Stimulated activated naive CD8-positive, alpha-beta T cell treated with anti-CD3 and anti-CD28 coated beads, Interleukin-15, amount 100 ng/mL, for 72 hours (primary cell): ENCODE measurements at regions not wholly inside any gene's neighbourhood (a gene's known extent, or its start where the extent isn't known, plus 50 kb on each side); places are given as distances from the start of the nearest gene placed in this dataset.
A peak's percentile ranks its signal among the peaks of the same experiment; 100 is the strongest.

ENCODE experiments used
- ATAC-seq: fragments of 150-1000 bp; cut with Tn5 transposase; 2 replicates; pipeline ENCODE4 v1.10.0; 2021; ENCODE audit warnings: mild to moderate bottlenecking, moderate library complexity
- DNase-seq, 2 donors: peaks; one replicate each; pipeline ENCODE4 v3.0.0; 2021 to 2022
- H3K27ac Mint-ChIP-seq, 2 donors: one replicate each; pipeline ENCODE4 v1.8.0; 2022; ENCODE audit warnings: mild to moderate bottlenecking in 2 of 2, mixed read lengths in 2 of 2, moderate library complexity in 2 of 2
- H3K27me3 Mint-ChIP-seq: one replicate; pipeline ENCODE4 v1.8.0; 2022; ENCODE audit warnings: mixed read lengths
- H3K4me1 Mint-ChIP-seq: one replicate; pipeline ENCODE4 v1.8.0; 2022; ENCODE audit warnings: mild to moderate bottlenecking, mixed read lengths
- H3K4me3 Mint-ChIP-seq, 2 donors: one replicate each; pipeline ENCODE4 v1.8.0; 2022; ENCODE audit warnings: mild to moderate bottlenecking in 2 of 2, mixed read lengths in 2 of 2, moderate library complexity in 1 of 2
- H3K9me3 Mint-ChIP-seq, 2 donors: one replicate each; pipeline ENCODE4 v1.8.0; 2022; ENCODE audit warnings: mixed read lengths in 2 of 2

DNA sequence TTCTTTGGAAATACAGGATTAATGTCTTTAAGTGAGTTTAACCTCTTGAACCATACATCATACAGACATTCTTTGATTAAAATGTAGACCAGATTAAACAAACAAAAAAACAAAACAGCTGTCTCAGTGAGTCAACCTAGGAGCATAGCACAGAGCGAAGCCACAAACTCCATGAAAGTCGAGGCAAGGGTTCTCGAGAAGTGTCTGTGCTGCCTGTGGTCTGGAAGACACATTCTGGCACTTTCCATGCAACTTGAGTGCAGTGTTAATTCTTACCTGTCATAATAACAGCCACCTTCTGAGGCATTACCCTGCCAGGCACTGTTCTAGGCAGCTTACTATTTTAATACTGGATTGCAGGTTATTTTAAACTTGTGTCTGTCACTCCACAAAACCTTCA, 435.5 kb upstream of the MMADHC start:
- no peaks in the 10 kb centered on the region for H3K4me1 Mint-ChIP-seq
- no peak overlapping the region for H3K27ac Mint-ChIP-seq
- ATAC-seq (peak; percentile 80), DNase-seq (peak; percentile 0 to 25)
- H3K27me3 Mint-ChIP-seq = no peaks in the 10 kb centered on the region
- no peaks in the 10 kb centered on the region for H3K9me3 Mint-ChIP-seq
- no peak overlapping the region for H3K4me3 Mint-ChIP-seq

DNA sequence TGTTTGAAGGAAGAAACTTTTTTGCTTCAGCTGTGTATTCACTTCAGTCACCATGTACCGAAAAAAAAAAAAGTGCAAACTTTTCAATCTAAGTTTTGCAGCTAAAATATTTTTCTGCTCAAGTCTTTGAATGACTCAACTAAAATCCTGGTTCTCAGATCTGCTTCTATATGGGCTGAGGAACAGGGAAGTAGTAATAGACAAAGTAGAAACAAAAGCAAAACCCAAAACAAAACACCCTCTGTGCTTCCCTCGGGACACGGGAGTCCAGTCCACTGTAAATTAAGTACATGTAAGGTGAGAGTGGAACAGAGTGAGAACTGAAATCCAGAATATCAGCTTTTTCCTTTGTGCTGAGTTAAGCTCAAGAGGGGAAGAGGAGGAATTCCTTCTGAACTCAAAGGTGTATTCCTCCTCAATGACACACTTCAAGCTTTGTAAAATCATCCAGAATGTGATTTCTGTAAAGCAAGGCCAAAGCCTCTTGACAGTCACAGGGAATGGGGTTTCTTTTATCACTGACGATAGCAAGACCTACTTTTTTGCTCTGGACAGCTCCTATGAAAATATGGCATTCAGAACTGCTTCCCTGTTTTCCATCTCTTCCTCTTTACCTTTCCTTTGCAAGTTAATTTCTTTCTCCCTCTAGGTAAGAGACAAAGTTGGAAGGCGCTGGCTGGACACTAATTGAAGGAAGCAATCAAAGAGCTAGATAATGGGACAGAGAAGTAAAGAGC, 433.5 kb upstream of the MMADHC start:
- Mint-ChIP-seq H3K4me3 (no peak overlapping the region), H3K27me3 (no peaks in the 10 kb centered on the region), H3K4me1 (no peaks in the 10 kb centered on the region), H3K9me3 (no peaks in the 10 kb centered on the region), H3K27ac (no peak overlapping the region)
- ATAC-seq (no peak), DNase-seq (no peak)

DNA sequence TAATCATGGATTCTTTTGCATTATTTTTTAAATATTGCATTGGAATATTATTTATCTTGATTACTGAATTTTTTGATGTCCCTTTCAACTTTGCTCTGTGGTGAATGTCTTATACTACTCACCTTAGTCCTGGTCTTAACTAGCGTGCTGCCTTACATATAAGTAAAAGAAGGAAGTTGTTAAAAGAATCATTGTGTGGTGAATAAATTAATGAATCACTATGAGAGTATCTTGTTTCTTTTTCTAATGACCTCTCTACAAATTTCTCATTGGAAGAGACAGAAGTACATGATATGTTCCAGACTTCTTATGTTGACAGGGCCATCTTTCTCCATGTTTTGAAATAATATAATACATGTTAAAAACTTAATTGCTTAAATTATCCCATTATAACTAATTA, 432.6 kb upstream of the MMADHC start:
- no peak for DNase-seq
- Mint-ChIP-seq H3K4me3 (no peak overlapping the region), H3K9me3 (peaks cover 0 to 6% of the 10 kb centered on the region in 2 donors), H3K27me3 (no peaks in the 10 kb centered on the region), H3K4me1 (no peaks in the 10 kb centered on the region), H3K27ac (no peak overlapping the region)
- ATAC-seq = no peak

DNA sequence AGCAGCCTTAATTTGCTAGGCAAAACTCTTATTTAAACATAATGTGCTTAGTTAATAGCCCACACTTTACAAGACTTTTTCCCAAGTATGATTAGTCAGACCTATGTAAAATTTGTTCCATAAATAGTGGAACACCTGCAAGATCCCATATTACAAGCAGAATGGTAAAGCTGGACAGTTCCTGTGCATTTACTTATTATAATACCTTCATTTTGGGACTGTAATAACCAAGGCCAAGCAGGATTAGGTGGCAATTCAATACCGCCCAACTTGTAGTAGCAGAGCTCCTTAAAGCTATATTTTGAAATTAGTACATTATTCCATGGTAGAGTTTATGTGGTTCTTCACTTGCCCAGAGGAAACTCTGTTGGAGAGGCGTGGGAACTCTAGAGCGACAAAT, 431.5 kb upstream of the MMADHC start:
- H3K9me3 Mint-ChIP-seq = peaks cover 0 to 7% of the 10 kb centered on the region in 2 donors
- ATAC-seq (no peak), DNase-seq (no peak)
- H3K27ac Mint-ChIP-seq = no peak overlapping the region
- H3K4me3 Mint-ChIP-seq = no peak overlapping the region
- H3K4me1 Mint-ChIP-seq = no peaks in the 10 kb centered on the region
- no peaks in the 10 kb centered on the region for H3K27me3 Mint-ChIP-seq

GRCh38 chr2:150012986-150013385, 425.4 kb upstream of the MMADHC start:
- ATAC-seq = no peak
- no peak for DNase-seq
- H3K4me3 Mint-ChIP-seq = no peak overlapping the region
- no peaks in the 10 kb centered on the region for H3K27me3 Mint-ChIP-seq
- H3K4me1 Mint-ChIP-seq = no peaks in the 10 kb centered on the region
- no peak overlapping the region for H3K27ac Mint-ChIP-seq
- peaks cover 6 to 7% of the 10 kb centered on the region in 2 donors for H3K9me3 Mint-ChIP-seq

DNA sequence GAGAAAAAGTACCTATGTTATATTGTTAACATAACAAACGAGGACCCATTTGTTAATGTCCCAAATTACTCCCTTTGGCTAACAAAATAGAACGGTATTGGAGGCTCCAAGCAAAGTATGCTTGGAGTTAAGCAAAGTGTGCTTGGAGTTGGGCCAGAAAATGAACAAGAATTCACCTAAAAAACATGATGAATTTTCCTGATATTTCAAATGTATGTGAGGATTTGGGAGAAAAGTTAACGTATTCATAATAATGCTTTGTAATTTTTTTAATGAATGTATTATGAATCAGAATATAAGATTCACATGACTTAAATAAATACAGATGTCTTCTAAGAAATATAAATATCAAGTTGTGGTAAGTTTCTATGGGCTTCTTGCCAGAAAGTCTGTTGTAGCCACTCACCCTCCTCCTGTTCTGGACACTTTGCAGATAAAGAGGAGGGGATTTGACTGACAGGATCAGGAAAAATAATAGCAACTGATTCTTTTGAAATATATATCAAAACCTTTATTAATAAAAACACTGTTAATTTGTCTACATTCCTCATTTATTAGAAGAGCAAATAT, 423.7 kb upstream of the MMADHC start:
- Mint-ChIP-seq H3K27me3 (no peaks in the 10 kb centered on the region), H3K4me1 (no peaks in the 10 kb centered on the region), H3K4me3 (no peak overlapping the region), H3K27ac (no peak overlapping the region), H3K9me3 (peaks cover 6 to 7% of the 10 kb centered on the region in 2 donors)
- DNase-seq = no peak
- ATAC-seq = no peak

GRCh38 chr2:150008901-150009300, 421.3 kb upstream of the MMADHC start:
- Mint-ChIP-seq H3K9me3 (peaks cover 0 to 6% of the 10 kb centered on the region in 2 donors), H3K27me3 (no peaks in the 10 kb centered on the region), H3K4me1 (no peaks in the 10 kb centered on the region), H3K27ac (no peak overlapping the region), H3K4me3 (no peak overlapping the region)
- no peak for DNase-seq
- ATAC-seq = no peak

DNA sequence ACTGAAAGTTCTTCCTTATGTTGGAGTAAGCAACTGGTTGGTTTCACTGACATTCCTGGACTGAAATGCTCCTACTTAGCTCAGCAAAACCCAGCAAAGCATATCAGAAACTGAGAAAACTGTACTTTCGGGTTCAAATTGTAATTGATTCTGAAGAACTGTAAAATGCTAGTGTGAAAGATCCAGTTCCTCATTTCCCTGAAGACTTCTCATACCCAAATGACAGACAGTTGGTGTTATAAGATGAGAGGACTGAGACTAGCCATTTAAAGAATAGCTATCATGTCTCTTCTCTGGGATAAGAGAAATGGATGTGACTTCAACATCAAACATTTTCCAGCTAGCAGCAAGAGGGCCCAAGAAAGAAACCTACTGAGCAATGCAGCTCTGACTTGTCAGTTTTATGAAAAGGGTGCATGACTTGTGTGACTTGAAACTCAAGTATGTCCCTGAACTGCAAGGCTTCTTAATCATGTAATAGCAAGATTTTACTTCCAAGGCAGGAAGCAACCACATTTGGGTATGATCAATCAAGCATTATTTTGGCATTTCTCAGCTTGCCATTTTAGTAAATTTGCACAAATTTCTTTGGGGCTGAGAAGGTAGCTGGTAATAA, 420.3 kb upstream of the MMADHC start:
- no peaks in the 10 kb centered on the region for H3K27me3 Mint-ChIP-seq
- ATAC-seq = no peak
- H3K4me3 Mint-ChIP-seq = no peak overlapping the region
- no peaks in the 10 kb centered on the region for H3K4me1 Mint-ChIP-seq
- no peak overlapping the region for H3K27ac Mint-ChIP-seq
- no peak for DNase-seq
- H3K9me3 Mint-ChIP-seq = peaks cover 0 to 6% of the 10 kb centered on the region in 2 donors

DNA sequence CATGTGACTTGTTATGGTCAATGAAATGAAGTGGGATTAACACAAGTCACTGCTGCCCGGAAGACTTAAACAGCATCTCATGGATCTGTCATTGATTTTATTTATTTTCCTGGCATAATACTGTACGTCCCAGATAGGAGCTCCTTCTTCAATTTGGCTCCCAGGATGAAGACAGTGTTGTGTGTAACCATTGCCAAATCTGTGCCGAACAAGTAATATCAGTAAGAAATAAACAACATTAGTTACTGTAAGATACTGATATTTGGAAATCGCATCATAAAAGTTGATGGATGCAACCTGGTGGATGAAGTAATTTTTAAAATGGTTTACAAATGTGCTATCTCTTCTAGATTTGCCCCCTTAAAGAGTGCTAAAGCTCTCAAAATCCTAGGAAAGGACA, 419.0 kb upstream of the MMADHC start:
- ATAC-seq (no peak), DNase-seq (no peak)
- Mint-ChIP-seq H3K4me1 (no peaks in the 10 kb centered on the region), H3K27ac (peak overlapping the region in 1 of 2 donors; percentile 27), H3K4me3 (no peak overlapping the region), H3K9me3 (no peaks in the 10 kb centered on the region), H3K27me3 (no peaks in the 10 kb centered on the region)

GRCh38 chr2:150003544-150003943, 416.0 kb upstream of the MMADHC start:
- no peaks in the 10 kb centered on the region for H3K4me1 Mint-ChIP-seq
- no peaks in the 10 kb centered on the region for H3K9me3 Mint-ChIP-seq
- ATAC-seq (no peak), DNase-seq (no peak)
- no peaks in the 10 kb centered on the region for H3K27me3 Mint-ChIP-seq
- H3K27ac Mint-ChIP-seq = no peak overlapping the region
- H3K4me3 Mint-ChIP-seq = no peak overlapping the region

DNA sequence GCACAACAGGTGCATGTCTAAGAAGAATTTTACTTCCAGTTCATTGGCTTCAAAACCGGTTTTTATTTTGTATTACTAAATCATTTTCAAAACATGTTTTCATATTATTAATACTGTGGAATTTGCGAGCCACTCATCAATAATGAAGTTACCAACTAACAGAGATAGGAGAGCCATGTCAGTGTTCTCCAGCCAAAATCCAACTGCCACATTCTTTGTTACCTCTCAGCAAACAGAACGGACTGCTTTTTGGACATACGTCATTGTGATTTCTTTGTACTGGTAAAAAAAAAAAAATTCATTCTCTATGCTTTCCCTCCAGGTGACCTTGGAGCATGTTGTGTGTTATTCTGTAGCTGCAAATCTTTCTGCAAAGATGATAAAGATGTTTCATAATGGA, 414.2 kb upstream of the MMADHC start:
- no peak for DNase-seq
- H3K27ac Mint-ChIP-seq = no peak overlapping the region
- no peak for ATAC-seq
- peaks cover under 1 to 8% of the 10 kb centered on the region in 2 donors for H3K9me3 Mint-ChIP-seq
- H3K4me1 Mint-ChIP-seq = no peaks in the 10 kb centered on the region
- H3K27me3 Mint-ChIP-seq = no peaks in the 10 kb centered on the region
- no peak overlapping the region for H3K4me3 Mint-ChIP-seq

- no peak for ATAC-seq
- no peak for DNase-seq
- no peak overlapping the region for H3K4me3 Mint-ChIP-seq
- H3K4me1 Mint-ChIP-seq = no peaks in the 10 kb centered on the region
- H3K9me3 Mint-ChIP-seq = peaks cover 4 to 13% of the 10 kb centered on the region in 2 donors
- no peaks in the 10 kb centered on the region for H3K27me3 Mint-ChIP-seq
- H3K27ac Mint-ChIP-seq = no peak overlapping the region
Measured at GRCh38 chr2:149996901-149997300, 409.3 kb upstream of the MMADHC start.

- no peak overlapping the region for H3K27ac Mint-ChIP-seq
- no peak for DNase-seq
- H3K4me3 Mint-ChIP-seq = no peak overlapping the region
- H3K9me3 Mint-ChIP-seq = peaks cover 4 to 13% of the 10 kb centered on the region in 2 donors
- H3K27me3 Mint-ChIP-seq = no peaks in the 10 kb centered on the region
- no peaks in the 10 kb centered on the region for H3K4me1 Mint-ChIP-seq
- ATAC-seq = no peak
Measured at GRCh38 chr2:149994057-149994728, 406.6 kb upstream of the MMADHC start.

GRCh38 chr2:149993316-149993715, 405.7 kb upstream of the MMADHC start:
- DNase-seq (no peak), ATAC-seq (no peak)
- Mint-ChIP-seq H3K27ac (no peak overlapping the region), H3K4me3 (no peak overlapping the region), H3K4me1 (no peaks in the 10 kb centered on the region), H3K9me3 (peaks cover 4 to 13% of the 10 kb centered on the region in 2 donors), H3K27me3 (no peaks in the 10 kb centered on the region)

GRCh38 chr2:149991576-149991975, 404.0 kb upstream of the MMADHC start:
- no peaks in the 10 kb centered on the region for H3K4me1 Mint-ChIP-seq
- peaks cover 2 to 3% of the 10 kb centered on the region in 2 donors for H3K9me3 Mint-ChIP-seq
- ATAC-seq (no peak), DNase-seq (no peak)
- H3K4me3 Mint-ChIP-seq = no peak overlapping the region
- H3K27ac Mint-ChIP-seq = no peak overlapping the region
- no peaks in the 10 kb centered on the region for H3K27me3 Mint-ChIP-seq

- no peak overlapping the region for H3K27ac Mint-ChIP-seq
- no peak for ATAC-seq
- H3K4me1 Mint-ChIP-seq = no peaks in the 10 kb centered on the region
- no peak overlapping the region for H3K4me3 Mint-ChIP-seq
- H3K27me3 Mint-ChIP-seq = no peaks in the 10 kb centered on the region
- no peaks in the 10 kb centered on the region for H3K9me3 Mint-ChIP-seq
- DNase-seq = no peak
Measured at GRCh38 chr2:149990965-149991364, 403.4 kb upstream of the MMADHC start.
